GM23338 (cell line): ENCODE measurements at regions not wholly inside any gene's neighbourhood (a gene's known extent, or its start where the extent isn't known, plus 50 kb on each side); places are given as distances from the start of the nearest gene placed in this dataset.

Source experiments
- ATAC-seq: fragments of 200-7000 bp; cut with Tn5 transposase; 3 replicates; pipeline ENCODE4 v1.9.1; 2020
- DNase-seq: peaks from one replicate; pipeline ENCODE4 v3.0.0-alpha.2; 2015; ENCODE audit warnings: low spot score
- H2AFZ ChIP-seq: fragments of 200-600 bp; sonication (generic); 2 replicates; pipeline ENCODE4 v1.8.0; 2016; ENCODE audit warnings: antibody characterized with exemption, mild to moderate bottlenecking, moderate library complexity
- H3F3A ChIP-seq: fragments of 200-600 bp; sonication (generic); replicated peaks from 2 replicates; pipeline ENCODE4 v1.8.0; 2017; ENCODE audit warnings: antibody characterized with exemption, mixed run types, low read depth
- H3K27ac ChIP-seq: fragments of 200-600 bp; sonication (generic); 2 replicates; pipeline ENCODE4 v1.6.1; 2016; ENCODE audit warnings: low read depth
- H3K27me3 ChIP-seq: fragments of 200-600 bp; sonication (generic); 2 replicates; pipeline ENCODE4 v1.8.0; 2016; ENCODE audit warnings: mild to moderate bottlenecking, mixed run types, moderate library complexity; ENCODE audit not compliant: insufficient read depth
- H3K36me3 ChIP-seq: fragments of 200-600 bp; sonication (generic); 2 replicates; pipeline ENCODE4 v1.8.0; 2016; ENCODE audit warnings: mild to moderate bottlenecking; ENCODE audit not compliant: insufficient read depth
- H3K4me1 ChIP-seq: fragments of 200-600 bp; sonication (generic); 2 replicates; pipeline ENCODE4 v1.8.0; 2016; ENCODE audit warnings: mild to moderate bottlenecking, moderate library complexity; ENCODE audit not compliant: insufficient read depth
- H3K4me2 ChIP-seq: fragments of 200-600 bp; sonication (generic); 2 replicates; pipeline ENCODE4 v1.7.1; 2017; ENCODE audit warnings: mixed run types
- H3K4me3 ChIP-seq: fragments of 200-600 bp; sonication (generic); 2 replicates; pipeline ENCODE4 v1.6.1; 2016; ENCODE audit warnings: mixed run types
- H3K79me2 ChIP-seq: fragments of 200-600 bp; sonication (generic); replicated peaks from 2 replicates; pipeline ENCODE4 v1.8.0; 2017; ENCODE audit warnings: mild to moderate bottlenecking; ENCODE audit not compliant: insufficient read depth
- H3K9me2 ChIP-seq: fragments of 200-600 bp; sonication (generic); 2 replicates; pipeline ENCODE4 v1.8.0; 2017; ENCODE audit not compliant: insufficient read depth
- H4K20me1 ChIP-seq: fragments of 200-600 bp; sonication (generic); replicated peaks from 2 replicates; pipeline ENCODE4 v1.8.0; 2017; ENCODE audit warnings: mild to moderate bottlenecking; ENCODE audit not compliant: insufficient read depth
- H3K27ac Mint-ChIP-seq: 2 replicates; pipeline ENCODE4 v1.8.0; 2020; ENCODE audit warnings: inconsistent platforms, mild to moderate bottlenecking, moderate library complexity, mixed read lengths
- H3K27me3 Mint-ChIP-seq: 3 replicates; pipeline ENCODE4 v1.8.0; 2022; ENCODE audit warnings: low read depth, mild to moderate bottlenecking, moderate library complexity, mixed read lengths, inconsistent platforms; ENCODE audit not compliant: insufficient read depth, poor library complexity
- H3K36me3 Mint-ChIP-seq: 3 replicates; pipeline ENCODE4 v1.8.0; 2021; ENCODE audit warnings: low read depth, mild to moderate bottlenecking, inconsistent platforms, moderate library complexity, mixed read lengths
- H3K4me1 Mint-ChIP-seq: 3 replicates; pipeline ENCODE4 v1.8.0; 2020; ENCODE audit warnings: mild to moderate bottlenecking, inconsistent platforms, mixed read lengths
- H3K4me3 Mint-ChIP-seq: 3 replicates; pipeline ENCODE4 v1.8.0; 2021; ENCODE audit warnings: moderate library complexity, mild to moderate bottlenecking, inconsistent platforms, mixed read lengths
- H3K9me3 Mint-ChIP-seq: 3 replicates; pipeline ENCODE4 v1.8.0; 2020; ENCODE audit warnings: moderate library complexity, mild to moderate bottlenecking, inconsistent platforms, mixed read lengths
- CTCF ChIP-seq, 2 experiments: fragments of 200-600 bp in 1 of 2; sonication (generic) in 1 of 2; conservative IDR thresholded peaks; 2 replicates each; pipeline versions ENCODE4 v1.5.1 to v1.6.1; 2016 to 2017; ENCODE audit warnings: antibody characterized with exemption in 2 of 2, low read depth in 2 of 2, mild to moderate bottlenecking in 2 of 2, moderate library complexity in 1 of 2
- ETS1 ChIP-seq: IDR thresholded peaks from 2 replicates; pipeline ENCODE4 v1.6.1; 2016; ENCODE audit warnings: antibody characterized with exemption
- EZH2phosphoT487 ChIP-seq: fragments of 200-600 bp; sonication (generic); IDR thresholded peaks from one replicate; pipeline ENCODE4 v1.8.1; 2018; ENCODE audit warnings: antibody characterized with exemption; ENCODE audit not compliant: unreplicated experiment
- JUNB ChIP-seq: IDR thresholded peaks from one replicate; pipeline ENCODE4 v1.6.1; 2016; ENCODE audit warnings: antibody characterized with exemption; ENCODE audit not compliant: unreplicated experiment
- STAT1 ChIP-seq: IDR thresholded peaks from one replicate; pipeline ENCODE4 v1.6.1; 2016; ENCODE audit warnings: antibody characterized with exemption; ENCODE audit not compliant: unreplicated experiment
- ZNF114 ChIP-seq: fragments of 250-450 bp; sonication (Bioruptor Pico); IDR thresholded peaks from 2 replicates; pipeline ENCODE4 v1.5.0; 2020; ENCODE audit warnings: mild to moderate bottlenecking, moderate library complexity
- ZNF462 ChIP-seq: fragments of 250-450 bp; sonication (Bioruptor Pico); IDR thresholded peaks from 2 replicates; pipeline ENCODE4 v1.5.0; 2020; ENCODE audit warnings: mild to moderate bottlenecking, moderate library complexity

DNA sequence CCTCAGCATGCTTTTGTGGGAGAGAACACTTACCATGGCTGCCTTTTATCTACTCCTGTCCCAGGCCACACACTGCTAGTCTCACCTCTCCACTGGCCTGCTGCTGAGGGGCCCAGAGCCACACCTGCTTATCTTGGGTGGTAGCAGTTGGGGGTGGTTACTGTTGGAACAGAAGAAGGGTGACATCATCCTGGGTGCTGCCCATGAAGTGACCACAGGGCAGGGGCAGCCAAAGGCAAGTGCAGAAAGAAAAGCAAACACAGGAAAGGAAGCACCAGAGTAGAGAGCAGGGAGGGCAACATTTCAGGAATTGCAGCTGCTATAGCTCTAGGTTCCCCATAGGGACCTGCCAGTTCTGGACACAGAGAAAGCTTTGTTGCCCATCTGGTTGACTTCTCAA is 345.2 kb downstream of the VPS13C start (continued):
- TF ChIP-seq CTCF (conservative IDR thresholded peaks at IDR 0.05; ENCODE audit: low read depth in 2 of 2), result no peak
- no peak for TF ChIP-seq ETS1

GRCh38 chr15:61712129-61712759 is 348.0 kb downstream of the VPS13C start:
- TF ChIP-seq STAT1 (no peak), ETS1 (no peak), ZNF114 (no peak), ZNF462 (no peak), EZH2phosphoT487 (no peak), JUNB (no peak)
- H3K27ac Mint-ChIP-seq, result no peak overlapping the region
- Histone ChIP-seq H2AFZ (peak overlapping the region; percentile 91), H3K4me3 (no peak overlapping the region), H3K27ac (no peak overlapping the region), H3K4me1 (no peaks in the 10 kb centered on the region), H3K27me3 (no peaks in the 10 kb centered on the region), H3K36me3 (no peaks in the 10 kb centered on the region), H3F3A (no peaks in the 10 kb centered on the region), H3K4me2 (no peak overlapping the region), H3K79me2 (no peaks in the 10 kb centered on the region), H4K20me1 (no peaks in the 10 kb centered on the region), H3K9me2 (no peaks in the 10 kb centered on the region; the same call in 1 of the 2 replicates)
- H3K27me3 Mint-ChIP-seq, result peaks cover 5% of the 10 kb centered on the region
- no peaks in the 10 kb centered on the region for H3K9me3 Mint-ChIP-seq
- DNase-seq, result no peak
- no peaks in the 10 kb centered on the region for H3K4me1 Mint-ChIP-seq
- H3K4me3 Mint-ChIP-seq, result no peak overlapping the region
- H3K36me3 Mint-ChIP-seq, result no peaks in the 10 kb centered on the region
- ATAC-seq, result no peak
